Mesothelial cell of epicardium (in vitro differentiated cells): ENCODE measurements at regions not wholly inside any gene's neighbourhood (a gene's known extent, or its start where the extent isn't known, plus 50 kb on each side); places are given as distances from the start of the nearest gene placed in this dataset.

Source experiments
- DNase-seq, 2 experiments: peaks; one replicate each; pipeline ENCODE4 v3.0.0; 2021; ENCODE audit warnings: low spot score in 2 of 2; ENCODE audit not compliant: unreplicated experiment in 2 of 2
- H3K27ac Mint-ChIP-seq: 2 replicates; pipeline ENCODE4 v1.8.0; 2021; ENCODE audit warnings: mixed read lengths
- H3K27me3 Mint-ChIP-seq: 2 replicates; pipeline ENCODE4 v1.8.0; 2021; ENCODE audit warnings: low read depth, mixed read lengths
- H3K36me3 Mint-ChIP-seq: 2 replicates; pipeline ENCODE4 v1.8.0; 2021; ENCODE audit warnings: mixed read lengths
- H3K4me1 Mint-ChIP-seq: 2 replicates; pipeline ENCODE4 v1.8.0; 2021; ENCODE audit warnings: mixed read lengths
- H3K4me3 Mint-ChIP-seq: 2 replicates; pipeline ENCODE4 v1.8.0; 2021; ENCODE audit warnings: mild to moderate bottlenecking, moderate library complexity, mixed read lengths
- H3K9me3 Mint-ChIP-seq: 2 replicates; pipeline ENCODE4 v1.8.0; 2021; ENCODE audit warnings: mixed read lengths
- CTCF ChIP-seq: fragments of 200-600 bp; sonication (generic); IDR thresholded peaks from one replicate; pipeline ENCODE4 v1.5.0; 2021; ENCODE audit warnings: antibody characterized with exemption; ENCODE audit not compliant: unreplicated experiment

- H3K4me1 Mint-ChIP-seq: peaks cover 10% of the 10 kb centered on the region
- H3K27ac Mint-ChIP-seq: no peak overlapping the region
- no peaks in the 10 kb centered on the region for H3K27me3 Mint-ChIP-seq
Observed at GRCh38 chr2:200090683-200091082, 135.3 kb downstream of the MAIP1 start.

GRCh38 chr2:200091126-200091525 is 135.7 kb downstream of the MAIP1 start:
- DNase-seq: no peak
- Mint-ChIP-seq H3K27me3 (no peaks in the 10 kb centered on the region), H3K27ac (no peak overlapping the region), H3K4me3 (no peak overlapping the region), H3K9me3 (no peaks in the 10 kb centered on the region), H3K36me3 (no peaks in the 10 kb centered on the region), H3K4me1 (peaks cover 10% of the 10 kb centered on the region)
- no peak for TF ChIP-seq CTCF

More at GRCh38 chr2:200090683-200091082, 135.3 kb downstream of the MAIP1 start:
- no peaks in the 10 kb centered on the region for H3K36me3 Mint-ChIP-seq
- H3K4me3 Mint-ChIP-seq: no peak overlapping the region
- no peak for DNase-seq
- H3K9me3 Mint-ChIP-seq: no peaks in the 10 kb centered on the region
- no peak for TF ChIP-seq CTCF

GRCh38 chr2:200092235-200092634 is 136.9 kb downstream of the MAIP1 start:
- no peak overlapping the region for H3K4me3 Mint-ChIP-seq
- no peaks in the 10 kb centered on the region for H3K9me3 Mint-ChIP-seq
- TF ChIP-seq CTCF: no peak
- no peak overlapping the region for H3K27ac Mint-ChIP-seq
- H3K36me3 Mint-ChIP-seq: no peaks in the 10 kb centered on the region
- H3K27me3 Mint-ChIP-seq: no peaks in the 10 kb centered on the region
- peaks cover 7% of the 10 kb centered on the region for H3K4me1 Mint-ChIP-seq
- no peak for DNase-seq

- no peaks in the 10 kb centered on the region for H3K9me3 Mint-ChIP-seq
- no peak overlapping the region for H3K4me3 Mint-ChIP-seq
- DNase-seq: no peak
- no peak overlapping the region for H3K27ac Mint-ChIP-seq
- no peak for TF ChIP-seq CTCF
- no peaks in the 10 kb centered on the region for H3K4me1 Mint-ChIP-seq
- H3K27me3 Mint-ChIP-seq: no peaks in the 10 kb centered on the region
- no peaks in the 10 kb centered on the region for H3K36me3 Mint-ChIP-seq
Observed at GRCh38 chr2:200095436-200095835, 140.1 kb downstream of the MAIP1 start.

GRCh38 chr2:200099256-200099655 is 143.9 kb downstream of the MAIP1 start:
- H3K27ac Mint-ChIP-seq: no peak overlapping the region

More at GRCh38 chr2:200099256-200099655, 143.9 kb downstream of the MAIP1 start:
- peaks cover 10% of the 10 kb centered on the region for H3K9me3 Mint-ChIP-seq
- TF ChIP-seq CTCF: no peak
- no peaks in the 10 kb centered on the region for H3K36me3 Mint-ChIP-seq
- H3K4me3 Mint-ChIP-seq: no peak overlapping the region
- DNase-seq: no peak
- no peaks in the 10 kb centered on the region for H3K4me1 Mint-ChIP-seq
- no peaks in the 10 kb centered on the region for H3K27me3 Mint-ChIP-seq
